ENCODE measurements at regions not wholly inside any gene's neighbourhood (a gene's known extent, or its start where the extent isn't known, plus 50 kb on each side); places are given as distances from the start of the nearest gene placed in this dataset.

DNA sequence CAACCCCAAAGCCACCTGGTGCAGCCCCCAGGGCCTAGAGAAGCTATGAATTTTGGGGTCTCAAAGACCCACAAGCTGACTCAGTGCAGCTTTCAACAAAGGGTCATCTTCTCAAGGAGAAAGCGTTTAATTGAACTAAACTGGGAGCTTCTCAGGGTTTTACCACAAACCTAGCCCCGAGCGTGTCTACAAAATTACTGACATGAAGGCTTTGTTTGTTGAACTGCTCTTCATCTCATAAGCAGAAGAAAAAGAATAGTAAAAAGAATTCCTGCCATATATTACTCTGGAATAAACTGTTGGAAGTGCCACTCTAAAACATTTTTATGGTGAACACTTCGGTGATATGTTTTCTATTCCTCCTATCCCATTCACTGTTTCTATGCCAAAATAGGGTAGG lies 50.8 kb upstream of the INCENP start:
- Histone ChIP-seq H3K27me3 (ENCODE audit: insufficient read depth, low read length) (no peaks in the 10 kb centered on the region), H3K9ac (ENCODE audit: low read length) (no peak overlapping the region), H3K79me2 (ENCODE audit: insufficient read depth, low read length) (no peaks in the 10 kb centered on the region), H3K4me2 (ENCODE audit: low read length) (no peak overlapping the region), H3K9me3 (ENCODE audit: insufficient read depth, low read depth, low read length) (no peaks in the 10 kb centered on the region), H3K4me3 (ENCODE audit: insufficient read depth, low read depth, low read length) (no peak overlapping the region), H2AFZ (ENCODE audit: low read depth, low read length) (no peak overlapping the region), H3K27ac (ENCODE audit: low read depth, low read length) (no peak overlapping the region), H4K20me1 (ENCODE audit: insufficient read depth, low read length) (no peaks in the 10 kb centered on the region), H3K36me3 (ENCODE audit: insufficient read depth, low read length) (no peaks in the 10 kb centered on the region), H3K4me1 (ENCODE audit: insufficient read depth, low read length) (no peaks in the 10 kb centered on the region)
- FAIRE-seq (no peak), DNase-seq (ENCODE audit: low read depth) (no peak)
- Mint-ChIP-seq H3K27ac (ENCODE audit: unreplicated experiment) (no peak overlapping the region), H3K27me3 (ENCODE audit: low read depth, unreplicated experiment) (peaks cover 10% of the 10 kb centered on the region), H3K4me3 (ENCODE audit: unreplicated experiment) (no peak overlapping the region), H3K9me3 (ENCODE audit: unreplicated experiment) (peaks cover 5% of the 10 kb centered on the region), H3K4me1 (ENCODE audit: low read depth, unreplicated experiment) (no peaks in the 10 kb centered on the region), H3K36me3 (ENCODE audit: low read depth, unreplicated experiment) (no peaks in the 10 kb centered on the region)
- no peak for TF ChIP-seq EZH2 (IDR thresholded peaks at IDR 0.05; ENCODE audit: insufficient read depth, low read length)
- TF ChIP-seq CTCF (IDR thresholded peaks at IDR 0.05; ENCODE audit: insufficient read depth, low read depth, low read length) = no peak

- Mint-ChIP-seq H3K9me3 (ENCODE audit: unreplicated experiment) (peaks cover 6% of the 10 kb centered on the region), H3K27ac (ENCODE audit: unreplicated experiment) (no peak overlapping the region), H3K4me1 (ENCODE audit: low read depth, unreplicated experiment) (no peaks in the 10 kb centered on the region), H3K4me3 (ENCODE audit: unreplicated experiment) (no peak overlapping the region), H3K36me3 (ENCODE audit: low read depth, unreplicated experiment) (no peaks in the 10 kb centered on the region), H3K27me3 (ENCODE audit: low read depth, unreplicated experiment) (peaks cover 10% of the 10 kb centered on the region)
- Histone ChIP-seq H3K36me3 (ENCODE audit: insufficient read depth, low read length) (no peaks in the 10 kb centered on the region), H3K9me3 (ENCODE audit: insufficient read depth, low read depth, low read length) (no peaks in the 10 kb centered on the region), H4K20me1 (ENCODE audit: insufficient read depth, low read length) (no peaks in the 10 kb centered on the region), H3K4me3 (ENCODE audit: insufficient read depth, low read depth, low read length) (no peak overlapping the region), H3K79me2 (ENCODE audit: insufficient read depth, low read length) (no peaks in the 10 kb centered on the region), H3K27me3 (ENCODE audit: insufficient read depth, low read length) (no peaks in the 10 kb centered on the region), H3K27ac (ENCODE audit: low read depth, low read length) (no peak overlapping the region), H3K9ac (ENCODE audit: low read length) (no peak overlapping the region), H2AFZ (ENCODE audit: low read depth, low read length) (no peak overlapping the region), H3K4me1 (ENCODE audit: insufficient read depth, low read length) (no peaks in the 10 kb centered on the region), H3K4me2 (ENCODE audit: low read length) (no peak overlapping the region)
- FAIRE-seq (no peak), DNase-seq (ENCODE audit: low read depth) (no peak)
- TF ChIP-seq EZH2 (IDR thresholded peaks at IDR 0.05; ENCODE audit: insufficient read depth, low read length) = no peak
- no peak for TF ChIP-seq CTCF (IDR thresholded peaks at IDR 0.05; ENCODE audit: insufficient read depth, low read depth, low read length)
Observed at GRCh38 chr11:62071408-62071807, 52.4 kb upstream of the INCENP start.

DNA sequence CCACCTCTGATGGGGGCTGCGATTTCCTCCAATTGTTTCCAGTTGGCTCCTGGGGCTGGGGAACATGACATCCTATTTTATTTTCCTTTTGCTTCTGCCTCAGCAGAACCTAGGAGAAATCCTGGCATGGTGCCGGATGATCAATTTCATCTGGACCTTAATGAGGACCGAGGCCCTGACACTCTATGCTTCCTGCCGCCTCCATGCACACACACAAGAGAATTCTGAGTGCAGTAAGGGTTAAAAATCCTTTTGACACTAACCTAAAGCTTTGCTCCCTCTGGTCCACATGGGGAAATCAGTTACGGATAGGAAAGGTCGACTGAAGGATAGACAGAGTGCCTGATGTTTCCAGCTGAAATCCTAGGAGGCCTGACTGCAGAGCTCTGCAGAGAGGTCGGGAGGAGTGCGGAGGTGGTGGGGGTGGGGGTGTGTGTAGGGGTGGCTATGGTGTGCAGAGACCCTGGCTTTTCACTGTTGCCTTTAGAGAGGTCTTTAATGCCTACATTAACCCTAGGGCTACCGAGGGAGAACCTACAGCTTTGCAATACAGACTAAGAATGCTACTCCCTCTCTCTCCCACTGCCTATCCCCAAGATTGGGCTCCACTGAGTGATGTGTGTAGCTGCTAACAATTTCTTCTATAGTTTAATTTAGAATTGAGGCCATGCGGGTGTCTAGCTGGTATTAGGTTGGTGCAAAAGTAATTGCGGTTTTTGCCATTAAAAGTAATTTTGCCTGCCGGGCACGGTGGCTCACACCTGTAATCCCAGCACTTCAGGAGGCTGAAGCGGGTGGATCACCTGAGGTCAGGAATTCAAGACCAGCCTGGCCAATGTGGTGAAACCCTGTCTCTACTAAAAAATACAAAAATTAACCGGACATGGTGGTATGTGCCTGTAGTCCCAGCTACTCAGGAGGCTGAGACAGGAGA lies 53.6 kb upstream of the INCENP start:
- H3K4me3 ChIP-seq (ENCODE audit: insufficient read depth, low read depth, low read length) = no peak overlapping the region
- no peaks in the 10 kb centered on the region for H4K20me1 ChIP-seq (ENCODE audit: insufficient read depth, low read length)
- H3K9me3 ChIP-seq (ENCODE audit: insufficient read depth, low read depth, low read length) = peaks cover 2% of the 10 kb centered on the region
- TF ChIP-seq EZH2 (IDR thresholded peaks at IDR 0.05; ENCODE audit: insufficient read depth, low read length) (no peak), CTCF (IDR thresholded peaks at IDR 0.05; ENCODE audit: insufficient read depth, low read depth, low read length) (no peak)
- no peak overlapping the region for H3K4me3 Mint-ChIP-seq (ENCODE audit: unreplicated experiment)
- H3K4me1 Mint-ChIP-seq (ENCODE audit: low read depth, unreplicated experiment) = no peaks in the 10 kb centered on the region
- H3K27me3 ChIP-seq (ENCODE audit: insufficient read depth, low read length) = no peaks in the 10 kb centered on the region
- no peak overlapping the region for H3K9ac ChIP-seq (ENCODE audit: low read length)
- H2AFZ ChIP-seq (ENCODE audit: low read depth, low read length) = no peak overlapping the region
- H3K4me1 ChIP-seq (ENCODE audit: insufficient read depth, low read length) = no peaks in the 10 kb centered on the region
- H3K27ac ChIP-seq (ENCODE audit: low read depth, low read length) = no peak overlapping the region
- H3K4me2 ChIP-seq (ENCODE audit: low read length) = no peak overlapping the region
- DNase-seq (ENCODE audit: low read depth) = no peak
- peaks cover 10% of the 10 kb centered on the region for H3K27me3 Mint-ChIP-seq (ENCODE audit: low read depth, unreplicated experiment)
- FAIRE-seq = no peak
- peaks cover 11% of the 10 kb centered on the region for H3K9me3 Mint-ChIP-seq (ENCODE audit: unreplicated experiment)
- no peak overlapping the region for H3K27ac Mint-ChIP-seq (ENCODE audit: unreplicated experiment)
- no peaks in the 10 kb centered on the region for H3K36me3 Mint-ChIP-seq (ENCODE audit: low read depth, unreplicated experiment)
- no peaks in the 10 kb centered on the region for H3K79me2 ChIP-seq (ENCODE audit: insufficient read depth, low read length)
- H3K36me3 ChIP-seq (ENCODE audit: insufficient read depth, low read length) = no peaks in the 10 kb centered on the region
